ENCODE measurements at regions not wholly inside any gene's neighbourhood (a gene's known extent, or its start where the extent isn't known, plus 50 kb on each side); places are given as distances from the start of the nearest gene placed in this dataset.

GRCh38 chr18:50460716-50461115 is 85.9 kb downstream of the SKA1 start:
- 88 to 90% methylated on average over 3 of the region's 3 CpGs for WGBS, 2 donors
- Histone ChIP-seq H3K36me3 (ENCODE audit: low read depth, missing control alignments) (no peaks in the 10 kb centered on the region), H3K4me3 (no peak overlapping the region), H3K27me3 (no peaks in the 10 kb centered on the region), H3K27ac (no peak overlapping the region), H3K9me3 (no peaks in the 10 kb centered on the region), H3K4me1 (no peaks in the 10 kb centered on the region)
- no peak for TF ChIP-seq POLR2A (IDR thresholded peaks at IDR 0.05)
- TF ChIP-seq, protein P1, sequence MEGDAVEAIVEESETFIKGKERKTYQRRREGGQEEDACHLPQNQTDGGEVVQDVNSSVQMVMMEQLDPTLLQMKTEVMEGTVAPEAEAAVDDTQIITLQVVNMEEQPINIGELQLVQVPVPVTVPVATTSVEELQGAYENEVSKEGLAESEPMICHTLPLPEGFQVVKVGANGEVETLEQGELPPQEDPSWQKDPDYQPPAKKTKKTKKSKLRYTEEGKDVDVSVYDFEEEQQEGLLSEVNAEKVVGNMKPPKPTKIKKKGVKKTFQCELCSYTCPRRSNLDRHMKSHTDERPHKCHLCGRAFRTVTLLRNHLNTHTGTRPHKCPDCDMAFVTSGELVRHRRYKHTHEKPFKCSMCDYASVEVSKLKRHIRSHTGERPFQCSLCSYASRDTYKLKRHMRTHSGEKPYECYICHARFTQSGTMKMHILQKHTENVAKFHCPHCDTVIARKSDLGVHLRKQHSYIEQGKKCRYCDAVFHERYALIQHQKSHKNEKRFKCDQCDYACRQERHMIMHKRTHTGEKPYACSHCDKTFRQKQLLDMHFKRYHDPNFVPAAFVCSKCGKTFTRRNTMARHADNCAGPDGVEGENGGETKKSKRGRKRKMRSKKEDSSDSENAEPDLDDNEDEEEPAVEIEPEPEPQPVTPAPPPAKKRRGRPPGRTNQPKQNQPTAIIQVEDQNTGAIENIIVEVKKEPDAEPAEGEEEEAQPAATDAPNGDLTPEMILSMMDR (IDR thresholded peaks at IDR 0.05) = no peak
- no peak for DNase-seq
- intact Hi-C loops (cut with DNase I; ENCODE audit: low total_unique reads) = no loop called here

DNA sequence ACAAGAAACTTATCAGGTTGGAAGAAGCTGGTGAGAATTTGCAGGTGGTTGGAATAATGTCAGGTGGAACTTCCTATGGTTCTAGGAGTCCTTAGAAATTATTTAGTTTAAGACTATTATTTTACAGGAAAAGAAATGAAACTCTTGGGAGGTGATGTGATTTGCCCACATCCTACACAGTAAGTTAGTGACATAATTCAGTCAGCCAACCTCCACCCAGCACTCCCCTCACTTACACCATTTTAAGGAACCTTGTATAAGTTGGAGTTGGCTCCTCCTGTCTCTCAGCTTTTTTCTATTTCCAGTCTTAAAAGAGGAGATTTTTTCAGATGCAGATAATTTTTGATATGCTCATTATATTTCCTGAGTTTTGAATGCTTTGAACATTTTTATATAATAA is 86.4 kb downstream of the SKA1 start:
- no peak overlapping the region for H3K4me3 ChIP-seq
- DNase-seq = no peak
- H3K27me3 ChIP-seq = no peaks in the 10 kb centered on the region
- H3K36me3 ChIP-seq (ENCODE audit: low read depth, missing control alignments) = no peaks in the 10 kb centered on the region
- no peaks in the 10 kb centered on the region for H3K9me3 ChIP-seq
- intact Hi-C loops (cut with DNase I; ENCODE audit: low total_unique reads) = no loop called here
- no peaks in the 10 kb centered on the region for H3K4me1 ChIP-seq
- TF ChIP-seq, protein P1 (IDR thresholded peaks at IDR 0.05) = no peak
- TF ChIP-seq POLR2A (IDR thresholded peaks at IDR 0.05) = no peak
- H3K27ac ChIP-seq = no peak overlapping the region

DNA sequence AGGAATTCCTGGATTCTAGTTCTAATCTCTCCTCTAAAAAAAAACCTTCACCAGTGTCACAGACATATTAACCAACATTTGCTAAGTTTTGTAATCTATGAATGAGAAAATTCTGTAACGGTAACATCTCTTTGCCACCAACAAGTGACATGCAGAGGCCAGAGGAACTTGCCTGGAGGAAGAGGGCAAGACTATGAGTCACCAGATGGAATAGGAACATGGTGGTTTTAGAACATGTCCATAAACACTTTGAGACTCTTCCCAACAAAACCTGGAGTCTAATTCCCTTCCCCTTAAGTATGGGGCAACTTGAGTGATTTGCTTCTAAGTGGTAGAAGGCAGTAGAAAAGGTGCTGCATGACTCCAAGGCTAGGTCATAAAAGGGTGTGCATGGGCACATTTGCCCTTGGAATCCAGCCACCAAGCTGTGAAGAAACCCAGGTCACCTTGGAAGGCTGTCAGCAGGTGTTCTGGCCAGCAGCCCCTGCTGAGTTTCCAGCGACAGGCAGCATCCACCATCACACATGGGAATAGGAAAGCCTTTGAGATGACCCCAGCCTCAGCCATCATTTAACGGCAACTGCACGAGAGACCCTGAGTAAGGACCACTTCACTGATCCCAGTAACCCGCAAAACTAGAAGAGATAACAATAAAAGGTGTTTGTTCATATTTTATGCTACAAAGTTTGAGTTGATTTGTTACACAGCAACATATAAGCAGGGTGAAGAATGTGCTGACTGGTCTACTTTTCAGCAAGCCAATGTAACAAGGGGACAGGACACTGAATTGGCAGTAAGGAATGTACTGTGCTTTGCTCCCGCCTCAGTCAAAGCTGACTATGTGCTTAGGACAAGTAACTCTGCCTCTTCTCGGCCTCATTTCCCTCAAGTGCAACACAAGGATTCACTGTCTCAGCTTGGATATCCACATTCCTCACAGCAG is 90.6 kb downstream of the SKA1 start:
- intact Hi-C loops (cut with DNase I; ENCODE audit: low total_unique reads) = no loop called here
- DNase-seq = no peak
- no peaks in the 10 kb centered on the region for H3K9me3 ChIP-seq
- no peak overlapping the region for H3K27ac ChIP-seq
- H3K27me3 ChIP-seq = no peaks in the 10 kb centered on the region
- TF ChIP-seq POLR2A (IDR thresholded peaks at IDR 0.05) = no peak
- TF ChIP-seq, protein P1 (IDR thresholded peaks at IDR 0.05) = no peak
- no peak overlapping the region for H3K4me3 ChIP-seq
- H3K36me3 ChIP-seq (ENCODE audit: low read depth, missing control alignments) = no peaks in the 10 kb centered on the region
- WGBS, 2 donors = 78 to 85% methylated on average over 7 of the region's 7 CpGs
- H3K4me1 ChIP-seq = no peaks in the 10 kb centered on the region

- DNase-seq = no peak
- Histone ChIP-seq H3K27me3 (no peaks in the 10 kb centered on the region), H3K27ac (no peak overlapping the region), H3K9me3 (no peaks in the 10 kb centered on the region), H3K36me3 (ENCODE audit: low read depth, missing control alignments) (no peaks in the 10 kb centered on the region), H3K4me1 (no peaks in the 10 kb centered on the region), H3K4me3 (no peak overlapping the region)
- no peak for TF ChIP-seq POLR2A (IDR thresholded peaks at IDR 0.05)
- TF ChIP-seq, protein P1 (IDR thresholded peaks at IDR 0.05) = no peak
- intact Hi-C loops (cut with DNase I; ENCODE audit: low total_unique reads) = no loop called here
These were observed 91.8 kb downstream of the SKA1 start for GRCh38 chr18:50466634-50467033.

- intact Hi-C loops (cut with DNase I; ENCODE audit: low total_unique reads) = no loop called here
- 80 to 98% methylated on average over 2 of the region's 2 CpGs for WGBS, 2 donors
These were observed 91.1 kb upstream of the MAPK4 start for GRCh38 chr18:50468807-50469206.

More at GRCh38 chr18:50468807-50469206, 91.1 kb upstream of the MAPK4 start:
- H3K27me3 ChIP-seq = no peaks in the 10 kb centered on the region
- no peaks in the 10 kb centered on the region for H3K9me3 ChIP-seq
- no peak overlapping the region for H3K27ac ChIP-seq
- no peak overlapping the region for H3K4me3 ChIP-seq
- no peak for DNase-seq
- H3K4me1 ChIP-seq = no peaks in the 10 kb centered on the region
- TF ChIP-seq, protein P1 (IDR thresholded peaks at IDR 0.05) = no peak
- no peak for TF ChIP-seq POLR2A (IDR thresholded peaks at IDR 0.05)
- no peaks in the 10 kb centered on the region for H3K36me3 ChIP-seq (ENCODE audit: low read depth, missing control alignments)

Measured in testis (tissue), 2 donors.